ENCODE measurements at regions not wholly inside any gene's neighbourhood (a gene's known extent, or its start where the extent isn't known, plus 50 kb on each side); places are given as distances from the start of the nearest gene placed in this dataset.

GRCh38 chr3:59247402-59247841, 197.6 kb upstream of the CFAP20DC start:
- Histone ChIP-seq H3F3A (ENCODE audit: insufficient read depth, low read depth) (no peaks in the 10 kb centered on the region), H3K4me1 (replicated peaks; ENCODE audit: insufficient read depth) (no peaks in the 10 kb centered on the region), H3K27ac (peak overlapping the region; percentile 38; the same call in 1 of the 2 replicates), H3K9me2 (ENCODE audit: insufficient read depth) (no peaks in the 10 kb centered on the region), H3K79me2 (ENCODE audit: low read depth) (no peaks in the 10 kb centered on the region), H3K27me3 (ENCODE audit: insufficient read depth, low read depth) (no peaks in the 10 kb centered on the region), H3K36me3 (ENCODE audit: low read depth) (no peaks in the 10 kb centered on the region), H3K9me3 (ENCODE audit: insufficient read depth, low read depth) (no peaks in the 10 kb centered on the region), H3K4me2 (no peak overlapping the region), H2AFZ (no peak overlapping the region), H4K20me1 (ENCODE audit: insufficient read depth) (no peaks in the 10 kb centered on the region), H3K4me3 (no peak overlapping the region)
- ChIA-PET CTCF (no interaction called here), POLR2A (ENCODE audit: unreplicated experiment) (no interaction called here)
- no TSS peak for BruUV-seq (replicated peaks)
- no peak for TF ChIP-seq EZH2 (IDR thresholded peaks at IDR 0.05; ENCODE audit: low read depth)
- TF ChIP-seq, protein P1, sequence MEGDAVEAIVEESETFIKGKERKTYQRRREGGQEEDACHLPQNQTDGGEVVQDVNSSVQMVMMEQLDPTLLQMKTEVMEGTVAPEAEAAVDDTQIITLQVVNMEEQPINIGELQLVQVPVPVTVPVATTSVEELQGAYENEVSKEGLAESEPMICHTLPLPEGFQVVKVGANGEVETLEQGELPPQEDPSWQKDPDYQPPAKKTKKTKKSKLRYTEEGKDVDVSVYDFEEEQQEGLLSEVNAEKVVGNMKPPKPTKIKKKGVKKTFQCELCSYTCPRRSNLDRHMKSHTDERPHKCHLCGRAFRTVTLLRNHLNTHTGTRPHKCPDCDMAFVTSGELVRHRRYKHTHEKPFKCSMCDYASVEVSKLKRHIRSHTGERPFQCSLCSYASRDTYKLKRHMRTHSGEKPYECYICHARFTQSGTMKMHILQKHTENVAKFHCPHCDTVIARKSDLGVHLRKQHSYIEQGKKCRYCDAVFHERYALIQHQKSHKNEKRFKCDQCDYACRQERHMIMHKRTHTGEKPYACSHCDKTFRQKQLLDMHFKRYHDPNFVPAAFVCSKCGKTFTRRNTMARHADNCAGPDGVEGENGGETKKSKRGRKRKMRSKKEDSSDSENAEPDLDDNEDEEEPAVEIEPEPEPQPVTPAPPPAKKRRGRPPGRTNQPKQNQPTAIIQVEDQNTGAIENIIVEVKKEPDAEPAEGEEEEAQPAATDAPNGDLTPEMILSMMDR (conservative IDR thresholded peaks at IDR 0.05): no peak
- intact Hi-C loops (cut with micrococcal nuclease; ENCODE audit: unreplicated experiment): no loop called here
- DNase-seq: peak; percentile 50 to 57

DNA sequence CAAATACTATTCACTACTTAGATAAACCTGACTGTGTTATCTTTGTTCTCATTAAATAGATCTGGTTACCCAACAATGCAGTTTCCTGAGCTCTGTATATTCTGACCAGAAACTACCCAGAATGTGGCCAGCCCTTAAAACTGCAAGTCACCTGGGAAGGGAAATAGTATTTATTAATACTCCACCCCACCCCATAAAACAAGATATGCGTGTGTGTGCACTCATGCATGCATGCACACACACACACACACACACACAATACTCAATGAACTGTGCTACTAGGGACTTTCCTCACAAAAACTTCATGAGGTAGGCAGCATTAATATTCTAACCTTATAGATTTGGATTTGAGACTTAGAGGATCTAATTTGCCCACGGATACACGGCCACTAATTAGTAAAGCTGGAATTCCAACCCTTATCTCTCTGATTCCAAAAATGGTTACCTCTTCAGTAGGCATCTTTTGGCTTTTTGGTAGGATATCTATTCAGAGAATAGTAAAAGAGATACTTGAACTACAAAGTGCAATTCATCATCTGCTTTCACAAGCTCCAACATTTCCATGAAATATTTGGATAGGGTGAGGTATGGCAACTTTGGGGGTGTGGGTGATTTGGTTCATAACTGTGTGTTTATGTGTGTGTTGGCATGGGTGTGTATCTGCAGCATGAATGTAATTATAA, 197.0 kb upstream of the CFAP20DC start:
- H3K4me1 ChIP-seq (replicated peaks; ENCODE audit: insufficient read depth): no peaks in the 10 kb centered on the region
- no peak for DNase-seq
- H2AFZ ChIP-seq: no peak overlapping the region
- H3K27ac ChIP-seq: no peak overlapping the region
- intact Hi-C loops (cut with micrococcal nuclease; ENCODE audit: unreplicated experiment): no loop called here
- CTCF ChIA-PET: no interaction called here
- no peaks in the 10 kb centered on the region for H4K20me1 ChIP-seq (ENCODE audit: insufficient read depth)
- no peaks in the 10 kb centered on the region for H3K79me2 ChIP-seq (ENCODE audit: low read depth)
- no peak overlapping the region for H3K4me3 ChIP-seq
- no peaks in the 10 kb centered on the region for H3K36me3 ChIP-seq (ENCODE audit: low read depth)
- no peaks in the 10 kb centered on the region for H3F3A ChIP-seq (ENCODE audit: insufficient read depth, low read depth)
- no peaks in the 10 kb centered on the region for H3K27me3 ChIP-seq (ENCODE audit: insufficient read depth, low read depth)
- no peaks in the 10 kb centered on the region for H3K9me3 ChIP-seq (ENCODE audit: insufficient read depth, low read depth)
- no peak overlapping the region for H3K4me2 ChIP-seq
- BruUV-seq (replicated peaks): no TSS peak
- TF ChIP-seq, protein P1 (conservative IDR thresholded peaks at IDR 0.05): no peak
- no peak for TF ChIP-seq EZH2 (IDR thresholded peaks at IDR 0.05; ENCODE audit: low read depth)
- H3K9me2 ChIP-seq (ENCODE audit: insufficient read depth): no peaks in the 10 kb centered on the region
- POLR2A ChIA-PET (ENCODE audit: unreplicated experiment): interaction anchor here (0.6 kb wide), 1 partner anchor 192 kb away, joined by 10 read pairs; no protein-coding TSS in a partner anchor

- Histone ChIP-seq H3K36me3 (ENCODE audit: low read depth) (no peaks in the 10 kb centered on the region), H3K4me3 (no peak overlapping the region), H3K79me2 (ENCODE audit: low read depth) (no peaks in the 10 kb centered on the region), H3K9me3 (ENCODE audit: insufficient read depth, low read depth) (no peaks in the 10 kb centered on the region), H3K4me2 (no peak overlapping the region), H3K27ac (no peak overlapping the region), H3K27me3 (ENCODE audit: insufficient read depth, low read depth) (no peaks in the 10 kb centered on the region), H4K20me1 (ENCODE audit: insufficient read depth) (no peaks in the 10 kb centered on the region), H3K9me2 (ENCODE audit: insufficient read depth) (no peaks in the 10 kb centered on the region), H3F3A (ENCODE audit: insufficient read depth, low read depth) (no peaks in the 10 kb centered on the region), H2AFZ (no peak overlapping the region), H3K4me1 (replicated peaks; ENCODE audit: insufficient read depth) (no peaks in the 10 kb centered on the region)
- POLR2A ChIA-PET (ENCODE audit: unreplicated experiment): interaction anchor here (0.6 kb wide), 2 partner anchors 191 to 623 kb away, joined by 3 to 10 read pairs; no protein-coding TSS in a partner anchor
- DNase-seq: no peak
- intact Hi-C loops (cut with micrococcal nuclease; ENCODE audit: unreplicated experiment): no loop called here
- no TSS peak for BruUV-seq (replicated peaks)
- TF ChIP-seq, protein P1 (conservative IDR thresholded peaks at IDR 0.05): no peak
- TF ChIP-seq EZH2 (IDR thresholded peaks at IDR 0.05; ENCODE audit: low read depth): no peak
- CTCF ChIA-PET: no interaction called here
These were observed 196.2 kb upstream of the CFAP20DC start for GRCh38 chr3:59245859-59246501.

Measured in PC-9 (cell line).